ENCODE measurements at regions not wholly inside any gene's neighbourhood (a gene's known extent, or its start where the extent isn't known, plus 50 kb on each side); places are given as distances from the start of the nearest gene placed in this dataset.

GRCh38 chr10:128734734-128735133 lies 608.5 kb upstream of the MKI67 start:
- no peak overlapping the region for H3K4me3 ChIP-seq
- TF ChIP-seq POLR2A (IDR thresholded peaks at IDR 0.05) = no peak
- no peak for TF ChIP-seq CTCF (IDR thresholded peaks at IDR 0.05)
- no peak for TF ChIP-seq POLR2AphosphoS5 (IDR thresholded peaks at IDR 0.05; ENCODE audit: insufficient read depth in 1 of 2, low read depth in 1 of 2)
- no peak overlapping the region for H3K27ac ChIP-seq
- no peaks in the 10 kb centered on the region for H3K9me3 ChIP-seq
- H3K27me3 ChIP-seq = no peaks in the 10 kb centered on the region
- no peaks in the 10 kb centered on the region for H3K36me3 ChIP-seq
- intact Hi-C loops (cut with DNase I) = no loop called here
- no peaks in the 10 kb centered on the region for H3K4me1 ChIP-seq
- no peak for DNase-seq (ENCODE audit: extremely low spot score in 2 of 2)

GRCh38 chr10:128735996-128736395 lies 609.8 kb upstream of the MKI67 start:
- Histone ChIP-seq H3K27ac (no peak overlapping the region), H3K4me1 (no peaks in the 10 kb centered on the region), H3K27me3 (no peaks in the 10 kb centered on the region), H3K36me3 (no peaks in the 10 kb centered on the region), H3K4me3 (no peak overlapping the region), H3K9me3 (no peaks in the 10 kb centered on the region)
- TF ChIP-seq CTCF (IDR thresholded peaks at IDR 0.05) (no peak), POLR2AphosphoS5 (IDR thresholded peaks at IDR 0.05; ENCODE audit: insufficient read depth in 1 of 2, low read depth in 1 of 2) (no peak), POLR2A (IDR thresholded peaks at IDR 0.05) (no peak)
- intact Hi-C loops (cut with DNase I) = no loop called here
- no peak for DNase-seq (ENCODE audit: extremely low spot score in 2 of 2)

GRCh38 chr10:128738386-128738915 lies 612.2 kb upstream of the MKI67 start:
- DNase-seq (ENCODE audit: extremely low spot score in 2 of 2) = no peak
- no peaks in the 10 kb centered on the region for H3K4me1 ChIP-seq
- H3K4me3 ChIP-seq = no peak overlapping the region
- H3K36me3 ChIP-seq = no peaks in the 10 kb centered on the region
- intact Hi-C loops (cut with DNase I) = no loop called here
- TF ChIP-seq POLR2A (IDR thresholded peaks at IDR 0.05) (no peak), POLR2AphosphoS5 (IDR thresholded peaks at IDR 0.05; ENCODE audit: insufficient read depth in 1 of 2, low read depth in 1 of 2) (no peak), CTCF (IDR thresholded peaks at IDR 0.05) (no peak)
- no peaks in the 10 kb centered on the region for H3K9me3 ChIP-seq
- H3K27ac ChIP-seq = no peak overlapping the region
- no peaks in the 10 kb centered on the region for H3K27me3 ChIP-seq

- DNase-seq (ENCODE audit: extremely low spot score in 2 of 2) = no peak
- H3K36me3 ChIP-seq = no peaks in the 10 kb centered on the region
- no peak overlapping the region for H3K27ac ChIP-seq
- H3K27me3 ChIP-seq = no peaks in the 10 kb centered on the region
- no peaks in the 10 kb centered on the region for H3K9me3 ChIP-seq
- TF ChIP-seq POLR2AphosphoS5 (IDR thresholded peaks at IDR 0.05; ENCODE audit: insufficient read depth in 1 of 2, low read depth in 1 of 2) = no peak
- TF ChIP-seq POLR2A (IDR thresholded peaks at IDR 0.05) = no peak
- no peak for TF ChIP-seq CTCF (IDR thresholded peaks at IDR 0.05)
- no peaks in the 10 kb centered on the region for H3K4me1 ChIP-seq
- no peak overlapping the region for H3K4me3 ChIP-seq
- intact Hi-C loops (cut with DNase I) = no loop called here
These were observed 613.7 kb upstream of the MKI67 start for GRCh38 chr10:128739930-128740329.

GRCh38 chr10:128741180-128741579 lies 615.0 kb upstream of the MKI67 start:
- TF ChIP-seq POLR2AphosphoS5 (IDR thresholded peaks at IDR 0.05; ENCODE audit: insufficient read depth in 1 of 2, low read depth in 1 of 2) = no peak
- no peak for TF ChIP-seq POLR2A (IDR thresholded peaks at IDR 0.05)
- TF ChIP-seq CTCF (IDR thresholded peaks at IDR 0.05) = no peak
- no peak overlapping the region for H3K4me3 ChIP-seq
- no peaks in the 10 kb centered on the region for H3K4me1 ChIP-seq
- DNase-seq (ENCODE audit: extremely low spot score in 2 of 2) = no peak
- H3K27ac ChIP-seq = no peak overlapping the region
- H3K9me3 ChIP-seq = no peaks in the 10 kb centered on the region
- H3K36me3 ChIP-seq = no peaks in the 10 kb centered on the region
- intact Hi-C loops (cut with DNase I) = no loop called here
- H3K27me3 ChIP-seq = no peaks in the 10 kb centered on the region
